NCI-H1694 (cell line): ENCODE measurements at regions not wholly inside any gene's neighbourhood (a gene's known extent, or its start where the extent isn't known, plus 50 kb on each side); places are given as distances from the start of the nearest gene placed in this dataset.
A peak's percentile ranks its signal among the peaks of the same experiment; 100 is the strongest.

Experiments
- DNase-seq: peaks from one replicate; lab custom pipeline; 2025; lab: John Stamatoyannopoulos, UW

DNA sequence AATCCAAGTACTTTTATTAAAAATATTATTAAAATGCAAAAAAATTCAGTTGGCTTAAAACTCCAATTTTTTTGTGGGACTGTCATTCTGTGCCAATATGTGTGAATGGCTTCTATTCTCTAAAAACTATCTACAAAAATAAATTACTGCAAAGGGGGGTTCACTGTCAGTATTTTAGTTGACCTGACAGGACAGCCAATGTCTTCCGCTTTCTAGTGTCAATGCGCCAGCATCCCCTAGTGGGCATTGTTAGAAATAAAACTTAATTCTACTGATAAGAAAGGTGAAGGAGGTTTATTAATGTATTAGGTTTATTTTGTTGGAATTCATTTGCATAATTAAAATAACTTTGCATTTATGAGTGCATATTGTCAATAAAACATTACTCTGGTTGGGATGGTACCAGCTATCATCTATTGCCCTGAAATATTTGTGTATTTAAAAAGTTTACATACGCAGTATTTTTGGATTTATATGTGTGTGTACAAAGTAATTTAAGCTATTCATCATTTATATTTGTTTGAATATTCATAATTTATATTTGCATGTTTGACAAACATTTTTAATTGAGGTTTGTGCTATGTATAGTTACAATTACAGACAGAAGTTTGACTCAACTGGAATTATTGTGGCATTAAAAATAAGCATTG, 527.2 kb downstream of the FLRT2 start:
- peak; percentile 44 for DNase-seq

DNA sequence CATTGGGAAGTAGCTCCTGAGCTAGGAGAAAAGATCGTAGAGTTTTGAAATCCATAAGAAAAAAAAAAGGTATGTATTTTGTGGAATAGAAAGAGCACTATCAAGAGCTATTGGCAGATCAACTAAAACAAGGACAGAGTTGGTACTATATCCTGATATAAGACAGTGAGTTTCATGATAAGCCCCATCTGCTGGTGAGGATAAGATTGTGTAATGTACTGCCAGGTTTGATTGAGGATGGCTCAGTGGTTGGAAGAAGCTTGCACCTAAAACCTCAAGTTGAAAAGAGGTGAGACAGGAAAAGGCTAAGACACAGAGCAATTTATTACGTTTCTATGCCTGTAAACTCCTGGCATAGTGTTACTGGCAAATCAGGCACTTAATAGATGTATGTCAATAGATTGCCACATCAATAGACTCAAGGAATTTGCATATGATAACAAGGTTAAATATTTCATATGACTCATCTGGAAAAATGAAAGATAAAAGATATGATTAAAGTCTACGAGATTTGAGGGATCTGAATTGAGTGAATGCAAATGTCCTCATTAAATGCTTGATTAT, 525.6 kb downstream of the FLRT2 start:
- no peak for DNase-seq

DNA sequence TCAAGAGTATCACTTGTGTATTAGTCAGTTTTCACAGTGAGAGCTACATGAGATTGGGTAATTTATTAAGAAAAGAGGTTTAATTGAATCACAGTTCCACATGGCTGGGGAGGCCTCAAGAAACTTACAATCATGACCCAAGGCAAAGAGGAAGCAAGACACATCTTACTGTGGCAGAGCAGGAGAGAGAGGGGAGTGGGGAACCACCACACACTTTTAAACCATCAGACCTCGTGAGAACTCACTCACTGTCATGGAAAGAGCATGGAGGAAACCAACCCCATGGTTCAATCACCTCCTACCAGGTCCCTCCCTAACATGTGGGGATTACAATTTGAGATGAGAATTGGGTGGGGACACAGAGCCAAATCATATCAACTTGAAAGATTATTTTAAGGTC, 522.9 kb downstream of the FLRT2 start:
- DNase-seq, result no peak

DNA sequence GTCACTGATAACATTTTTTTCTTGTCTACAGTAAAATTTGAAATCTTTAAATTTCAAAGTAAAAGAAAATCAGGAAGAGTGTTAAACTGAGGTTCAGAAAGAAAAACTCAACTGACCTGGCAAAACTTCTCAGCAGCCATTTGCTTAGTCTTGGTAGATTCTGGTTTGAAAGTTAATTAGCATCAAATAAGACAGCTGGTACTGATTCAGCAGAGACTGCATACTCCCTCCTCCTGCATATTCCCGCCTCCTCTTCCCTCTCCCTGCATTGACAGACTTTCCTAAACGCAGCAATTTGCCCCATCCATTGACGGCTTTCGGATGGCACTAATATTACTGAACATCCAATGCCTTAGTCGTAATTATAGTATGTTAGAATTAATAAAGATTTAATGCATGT, 520.8 kb downstream of the FLRT2 start:
- DNase-seq, result no peak

DNA sequence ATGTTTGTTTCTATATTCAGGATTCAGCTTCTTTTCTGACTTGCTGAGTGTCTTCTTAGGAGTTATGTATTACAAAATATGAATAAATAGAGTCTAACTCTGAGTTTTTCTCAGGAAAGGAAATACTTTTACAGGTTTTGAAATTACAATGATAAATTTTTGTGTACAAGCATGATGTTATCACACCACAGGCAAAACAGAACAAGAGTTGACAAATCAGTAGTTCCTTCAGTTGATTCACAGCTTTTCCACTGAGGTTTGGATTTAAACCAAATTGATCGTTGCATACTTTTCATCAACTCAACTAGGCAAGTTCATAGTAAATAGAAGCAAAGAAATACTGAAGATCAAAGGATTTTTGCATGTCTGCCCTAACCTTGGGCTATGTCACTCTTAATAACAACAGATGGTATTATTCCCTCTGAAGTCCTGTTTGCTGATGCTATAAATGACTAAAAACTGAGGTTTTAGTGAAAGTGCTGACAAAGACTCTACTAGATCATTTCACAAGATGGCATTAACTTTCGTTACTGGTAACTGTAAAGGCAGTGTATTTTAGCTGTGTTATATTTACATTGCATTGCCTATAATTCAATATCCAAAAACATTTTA, 520.2 kb downstream of the FLRT2 start:
- no peak for DNase-seq

DNA sequence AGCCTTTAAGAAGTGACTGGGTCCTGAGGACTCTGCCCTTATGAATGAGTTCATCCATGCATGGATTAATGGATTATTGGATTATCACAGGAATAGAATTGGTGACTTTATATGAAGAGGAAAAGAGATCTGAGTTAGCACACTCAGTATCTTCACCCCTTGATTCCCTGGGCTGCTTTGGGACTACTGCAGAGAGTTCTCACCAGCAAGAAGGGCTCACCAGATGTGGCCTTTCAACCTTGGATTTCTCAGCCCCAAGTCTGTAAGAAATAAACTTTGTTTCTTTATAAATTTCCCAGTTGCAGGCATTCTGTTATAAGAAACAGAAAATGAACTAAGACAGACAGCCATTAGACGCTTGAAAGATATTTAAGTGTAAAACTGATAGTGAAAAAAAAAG, 509.2 kb downstream of the FLRT2 start:
- DNase-seq, result no peak

DNA sequence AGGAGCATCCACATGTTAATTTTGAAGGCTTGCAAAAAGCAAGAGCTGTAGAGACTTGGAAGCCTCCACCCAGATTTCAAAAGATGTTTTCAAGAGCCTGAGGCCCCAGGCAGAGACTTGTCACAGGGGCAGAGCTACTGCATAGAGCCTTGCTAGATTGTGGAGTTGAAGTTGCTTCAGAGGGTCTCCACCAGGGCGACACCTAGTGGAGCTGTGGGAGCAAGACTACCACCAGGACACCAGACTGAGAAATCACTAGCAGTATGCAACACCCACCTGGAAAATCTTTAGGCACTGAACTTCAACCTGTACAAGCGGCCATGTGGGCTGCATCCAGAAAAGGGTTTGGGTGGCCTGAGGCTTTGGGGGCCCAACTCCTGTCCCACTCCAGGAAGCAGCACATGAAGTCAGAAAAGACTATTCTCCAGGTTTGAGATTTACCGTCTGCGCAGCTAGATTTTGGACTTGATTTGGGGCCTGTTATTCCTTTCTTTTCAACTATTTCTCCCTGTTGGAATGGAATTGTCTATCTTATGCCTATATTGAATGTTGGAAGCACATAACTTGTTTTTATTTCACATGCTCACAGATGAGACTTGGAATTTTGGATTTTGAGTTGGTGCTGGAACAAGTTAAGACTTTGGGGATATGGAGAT, 508.6 kb downstream of the FLRT2 start:
- DNase-seq, result peak; percentile 32

DNA sequence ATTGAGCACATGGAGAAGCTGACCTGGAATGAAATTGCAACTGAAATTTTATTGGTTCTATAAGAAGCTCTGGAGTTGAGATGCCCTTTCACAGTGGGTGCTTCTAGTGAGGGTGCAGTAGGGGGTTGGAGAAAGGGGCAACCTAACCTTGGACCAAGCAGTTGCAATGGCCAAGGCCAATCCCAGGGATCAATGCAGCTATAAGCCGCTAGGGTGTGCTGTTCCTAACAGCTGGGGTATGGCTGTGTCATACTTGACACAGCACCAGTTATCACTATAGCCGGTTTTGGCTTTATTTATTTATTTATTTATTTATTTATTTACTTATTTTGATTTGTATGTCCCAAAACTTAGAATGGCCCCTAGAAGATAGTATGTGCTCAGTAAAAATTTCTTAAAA, 505.9 kb downstream of the FLRT2 start:
- DNase-seq, result no peak

DNA sequence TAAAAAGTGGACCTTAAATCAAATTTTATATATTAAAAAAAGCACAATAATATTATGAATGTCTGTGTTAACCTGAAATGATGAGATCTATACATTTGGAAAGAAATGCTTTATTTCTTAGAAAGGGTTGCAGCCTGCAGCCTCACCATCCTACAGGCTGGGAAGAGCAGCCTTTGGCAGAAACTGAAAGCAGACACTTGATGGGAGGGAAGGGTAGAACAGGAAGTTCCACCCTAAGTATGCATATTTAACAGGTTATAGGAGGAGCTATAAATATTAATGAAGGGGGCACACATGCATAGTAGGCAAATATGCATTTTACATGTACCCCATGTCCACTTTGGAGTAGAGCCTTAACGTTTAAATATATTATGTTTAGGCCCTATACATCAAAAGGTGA, 498.0 kb downstream of the FLRT2 start:
- no peak for DNase-seq

DNA sequence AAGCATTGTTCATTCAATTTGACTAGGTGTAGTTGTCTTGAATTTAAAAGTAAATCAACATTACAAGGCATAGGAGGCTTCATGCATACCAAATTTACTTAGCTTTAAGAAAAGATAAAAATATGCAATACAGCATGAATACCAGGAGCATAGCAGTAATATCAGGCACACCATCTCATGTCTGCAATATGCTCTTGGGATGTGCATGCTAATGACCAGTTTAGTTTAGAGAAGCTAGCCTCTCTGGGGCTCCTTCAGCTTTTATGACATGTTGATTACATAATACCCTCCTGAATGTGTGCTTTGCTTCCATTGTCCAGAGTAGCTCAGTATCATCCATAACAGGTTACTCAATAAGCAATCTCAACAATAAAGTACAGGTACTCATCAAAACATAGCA, 497.2 kb downstream of the FLRT2 start:
- DNase-seq, result no peak

DNA sequence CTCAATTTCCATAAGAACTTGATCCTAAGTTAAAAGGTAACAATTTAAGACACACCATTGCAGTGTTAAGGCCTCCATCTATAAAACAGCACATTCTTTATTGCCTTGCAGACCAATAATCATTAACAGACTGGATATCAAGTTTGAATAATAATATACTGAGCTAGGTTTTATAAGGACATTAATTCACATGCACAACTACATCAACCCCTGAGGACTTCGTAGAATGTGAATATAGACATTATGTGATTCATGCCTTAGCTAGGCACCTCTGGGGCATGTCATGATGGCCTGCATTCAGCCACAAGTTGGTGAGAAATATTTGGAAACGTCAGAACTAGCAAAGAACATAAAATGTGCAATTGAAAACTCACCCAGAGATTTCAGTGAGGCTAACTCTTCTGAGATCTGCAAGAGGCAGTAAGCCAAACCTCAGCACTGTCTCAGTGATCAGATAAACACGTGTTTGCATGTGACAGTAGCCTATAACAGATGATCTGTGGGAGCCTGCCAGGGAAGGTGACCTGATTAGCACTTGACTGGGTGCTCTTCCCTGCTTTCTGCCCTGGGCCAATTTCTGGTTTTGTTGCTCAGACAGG, 492.2 kb downstream of the FLRT2 start:
- no peak for DNase-seq

DNA sequence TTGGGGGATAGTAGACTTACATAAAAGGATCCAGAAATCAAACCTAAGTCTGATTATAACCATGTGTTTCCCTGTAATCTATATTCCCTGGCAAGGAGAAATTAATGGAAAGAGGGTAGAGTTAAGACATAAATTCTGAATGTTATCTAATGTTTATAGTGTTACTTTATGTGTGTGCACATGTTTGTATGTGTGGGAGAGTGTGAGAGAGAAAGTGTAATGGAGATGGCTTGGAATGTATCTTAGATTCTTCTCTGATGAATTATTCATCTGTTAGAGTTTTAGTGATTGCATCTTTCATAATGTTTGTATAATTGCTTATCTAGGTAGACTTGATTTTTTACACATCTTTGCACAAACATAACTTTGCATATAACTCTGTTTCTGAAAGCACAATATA, 490.9 kb downstream of the FLRT2 start:
- DNase-seq, result no peak

DNA sequence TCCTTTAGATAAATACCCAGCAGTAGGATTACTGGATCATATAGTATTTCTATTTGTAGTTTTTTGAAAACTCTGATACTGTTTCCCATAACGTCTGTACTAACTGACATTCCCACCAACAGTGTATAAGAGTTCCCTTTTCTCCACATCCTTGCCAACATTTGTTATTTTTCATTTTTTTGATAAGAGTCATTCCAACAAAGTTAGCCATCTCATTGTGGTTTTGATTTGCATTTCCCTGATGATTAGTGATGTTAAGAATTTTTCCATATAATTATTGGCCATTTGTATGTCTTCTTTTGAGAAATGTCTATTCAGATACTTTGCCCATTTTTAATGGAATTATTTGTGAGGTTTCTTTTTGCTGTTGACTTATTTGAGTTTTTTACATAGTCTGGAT, 486.0 kb downstream of the FLRT2 start:
- DNase-seq, result no peak

DNA sequence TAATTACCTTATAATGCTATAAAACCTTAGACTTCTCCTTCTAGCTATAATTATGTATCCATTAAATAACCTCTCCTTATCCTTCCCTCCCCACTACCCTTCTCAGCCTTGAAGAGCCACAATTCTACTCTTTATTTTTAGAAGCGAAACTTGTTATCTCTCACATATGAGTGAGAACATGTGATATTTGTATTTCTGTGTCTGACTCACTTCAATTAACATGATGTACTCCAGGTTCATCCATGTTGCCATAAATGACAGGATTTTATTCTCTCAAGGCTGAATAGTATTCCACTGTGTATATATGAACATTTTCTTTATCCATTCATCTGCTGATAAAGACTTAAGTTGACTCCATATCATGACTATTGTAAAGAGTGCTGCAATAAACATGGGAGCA, 485.6 kb downstream of the FLRT2 start:
- no peak for DNase-seq

DNA sequence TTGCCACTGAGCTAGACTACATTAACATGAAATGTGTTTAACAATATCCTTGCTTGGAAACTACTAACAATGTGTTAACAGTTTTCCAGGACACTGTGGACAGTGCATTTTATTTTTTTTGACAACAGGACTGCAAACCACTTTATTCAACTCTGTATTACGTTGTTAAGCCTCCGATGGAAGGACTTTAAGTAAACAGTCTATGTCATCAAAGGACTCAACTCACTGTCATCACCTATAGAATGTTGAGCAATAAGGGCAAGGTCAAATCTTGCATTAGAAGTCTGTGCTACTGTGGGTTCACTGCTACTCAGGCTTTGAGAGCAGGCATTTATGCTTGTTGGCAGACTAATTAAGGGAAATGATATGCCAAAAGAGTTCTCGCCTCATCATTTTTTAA, 483.7 kb downstream of the FLRT2 start:
- no peak for DNase-seq

DNA sequence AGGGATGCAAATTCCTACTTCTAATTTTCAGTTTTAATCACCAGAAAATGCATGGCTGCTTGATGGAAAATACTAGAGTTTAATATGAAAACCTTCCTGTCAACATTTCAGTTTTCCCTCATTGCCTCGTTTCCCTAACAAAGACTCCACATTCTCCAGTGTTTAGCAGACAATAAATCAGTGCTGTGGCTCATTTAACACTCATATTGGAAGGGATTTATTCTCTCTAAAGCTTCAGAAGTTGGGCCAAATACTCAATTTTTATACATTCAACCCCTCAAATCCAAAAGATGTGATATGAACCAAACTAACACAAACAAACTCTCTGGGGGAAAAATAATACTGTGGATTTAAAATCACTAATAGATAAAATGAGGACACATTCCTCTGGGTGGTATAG, 482.5 kb downstream of the FLRT2 start:
- no peak for DNase-seq

DNA sequence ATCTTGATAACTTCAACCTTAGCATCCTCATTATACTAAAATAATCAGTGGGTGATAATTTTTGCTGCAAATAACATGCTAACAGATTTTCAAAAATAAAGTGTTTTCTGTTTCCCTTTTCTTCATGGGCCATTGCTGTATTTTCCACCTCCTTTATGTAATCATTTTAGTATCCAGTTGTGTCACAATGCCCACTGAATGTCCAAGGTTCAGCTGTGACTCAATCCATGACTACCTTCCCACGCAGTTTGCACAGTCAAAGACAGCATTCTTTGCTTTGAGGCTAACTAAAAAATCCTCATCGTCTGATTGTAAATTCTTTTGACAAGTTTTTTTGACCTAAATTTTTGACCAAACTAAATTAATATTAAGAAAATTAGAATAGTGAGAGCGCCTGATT, 474.1 kb downstream of the FLRT2 start:
- no peak for DNase-seq

DNA sequence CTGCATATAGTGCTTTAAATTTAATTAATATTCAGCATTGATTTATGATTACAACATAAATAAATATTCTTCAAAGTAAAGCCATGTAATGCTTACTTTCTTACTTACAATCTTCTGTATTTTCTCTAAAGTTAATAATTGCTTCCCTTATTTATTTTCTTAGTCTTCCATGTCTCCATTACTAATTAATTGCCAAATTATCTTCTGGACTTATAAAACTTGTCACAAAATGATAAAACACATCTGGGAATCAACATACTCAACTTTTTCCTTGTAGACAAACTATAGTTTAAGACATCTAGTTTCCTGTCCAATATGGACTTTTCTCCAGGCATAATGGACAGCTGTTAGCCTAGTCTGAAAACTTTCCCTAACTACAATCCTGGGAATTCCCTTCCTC, 466.6 kb downstream of the FLRT2 start:
- no peak for DNase-seq

DNA sequence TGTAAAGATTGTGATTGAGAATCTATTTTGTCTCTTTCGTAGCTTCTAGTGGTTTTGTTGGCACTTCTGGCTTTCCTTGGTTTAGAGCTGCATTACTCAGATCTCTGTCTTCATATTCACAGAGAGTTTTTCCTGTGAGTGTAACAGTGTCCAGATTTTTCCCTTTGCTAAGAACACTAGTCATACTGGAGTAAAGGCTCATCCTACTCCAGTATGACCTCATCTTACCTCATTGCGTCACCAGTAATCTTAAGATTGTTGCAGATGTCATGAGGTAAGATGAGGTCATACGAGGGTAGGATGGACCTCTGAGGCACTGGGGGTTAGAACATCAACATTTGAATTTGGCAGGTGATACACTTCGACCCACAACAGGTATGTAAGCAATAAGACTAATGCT, 461.2 kb downstream of the FLRT2 start:
- DNase-seq, result no peak

DNA sequence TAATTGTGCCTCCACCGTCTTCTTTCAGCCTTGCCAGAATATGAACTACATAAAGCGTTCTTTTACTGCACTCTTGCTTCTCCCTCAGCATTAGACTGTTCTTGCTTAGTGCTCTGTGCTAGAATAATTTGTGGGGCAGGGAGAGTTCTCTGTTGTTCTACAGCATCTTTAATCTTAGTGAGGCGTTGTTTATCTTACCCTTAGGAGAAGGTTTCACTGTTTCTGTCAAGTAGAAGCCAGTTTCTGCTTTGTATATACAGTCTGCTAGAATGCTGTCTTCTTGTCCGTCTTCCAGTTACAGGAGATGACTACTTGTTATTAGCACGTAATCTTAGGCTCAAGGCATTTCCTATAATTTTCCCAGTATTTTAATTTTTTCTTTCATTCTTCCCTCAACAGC, 458.0 kb downstream of the FLRT2 start:
- DNase-seq, result no peak

DNA sequence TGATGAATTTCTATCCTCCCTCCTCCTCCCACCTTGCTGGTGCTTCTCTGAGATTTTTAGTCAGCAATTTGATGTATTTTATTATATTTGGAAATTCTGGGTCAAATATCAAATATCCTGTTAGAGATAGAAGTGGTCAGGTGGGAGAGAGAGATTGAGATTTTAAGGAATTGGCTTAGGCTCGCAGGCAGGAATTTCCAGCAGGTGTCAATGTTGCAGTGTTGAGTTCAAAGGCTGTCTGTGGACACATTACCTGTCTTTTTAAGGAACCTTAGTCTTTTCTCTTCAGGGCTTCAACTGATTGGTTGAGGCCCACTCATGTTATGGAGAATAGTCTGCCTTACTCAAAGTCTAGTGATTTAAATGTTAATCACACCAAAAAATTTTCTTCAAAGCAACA, 457.3 kb downstream of the FLRT2 start:
- no peak for DNase-seq

DNA sequence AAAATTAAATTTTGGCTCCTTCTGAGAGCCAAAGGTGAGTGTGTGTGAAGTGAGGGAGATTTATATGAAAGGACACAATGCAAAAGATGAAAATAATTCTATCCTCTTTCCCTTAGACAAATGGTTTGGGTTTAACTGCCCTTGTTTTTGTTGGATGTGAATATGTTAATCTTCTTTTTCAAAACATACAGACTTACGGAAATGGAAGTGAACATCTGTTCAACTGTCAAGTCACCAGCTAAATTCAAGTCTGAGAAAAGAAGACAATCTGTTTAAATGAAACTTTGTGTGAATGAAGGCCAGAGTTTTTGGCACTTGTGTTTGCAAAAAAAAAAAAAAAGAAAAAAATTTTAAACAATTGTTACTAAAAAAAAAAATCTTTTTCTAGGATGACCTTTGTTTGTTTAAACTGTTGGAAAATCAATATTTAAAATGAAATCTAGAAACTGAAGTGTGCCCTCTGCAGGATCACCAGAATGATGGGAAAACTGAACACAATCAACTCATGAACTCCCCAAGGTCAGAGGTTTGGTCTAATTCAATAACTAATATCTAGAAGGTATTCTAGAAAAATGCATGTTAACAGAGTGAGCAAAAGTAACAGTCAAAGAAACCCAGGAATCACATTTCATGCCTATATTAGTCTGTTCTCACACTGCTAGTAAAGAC, 448.8 kb downstream of the FLRT2 start:
- no peak for DNase-seq

DNA sequence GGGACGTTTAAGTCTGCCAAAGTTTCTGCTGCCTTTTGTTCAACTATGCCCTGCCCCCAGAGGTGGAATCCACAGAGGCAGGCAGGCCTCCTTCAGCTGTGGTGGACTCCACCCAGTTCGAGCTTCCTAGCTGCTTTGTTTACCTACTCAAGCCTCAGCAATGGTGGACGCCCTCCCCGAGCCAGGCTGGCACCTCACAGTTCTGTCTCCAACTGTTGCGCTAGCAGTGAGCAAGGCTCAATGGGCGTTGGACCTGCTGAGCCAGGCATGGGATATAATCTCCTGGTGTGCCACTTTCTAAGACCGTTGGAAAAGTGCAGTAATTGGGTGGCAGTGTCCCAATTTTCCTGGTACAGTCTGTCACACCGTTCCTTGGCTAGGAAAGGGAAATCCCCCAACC, 444.7 kb downstream of the FLRT2 start:
- no peak for DNase-seq
